Smooth muscle cell (in vitro differentiated cells): ENCODE measurements at regions not wholly inside any gene's neighbourhood (a gene's known extent, or its start where the extent isn't known, plus 50 kb on each side); places are given as distances from the start of the nearest gene placed in this dataset.
A peak's percentile ranks its signal among the peaks of the same experiment; 100 is the strongest.
"Not testable (repeated sequence)": the region's sequence is repeated elsewhere in the genome, so short reads cannot be mapped to it uniquely, and the experiment has no call there.

ENCODE experiments used
- DNase-seq: peaks from one replicate; lab custom pipeline; 2025; ENCODE audit not compliant: unreplicated experiment; lab: John Stamatoyannopoulos, UW
- H2AFZ ChIP-seq: fragments of 200-600 bp; sonication (generic); 2 replicates; pipeline ENCODE4 v1.6.0; 2016; ENCODE audit warnings: antibody characterized with exemption, low read depth, mild to moderate bottlenecking
- H3F3A ChIP-seq: fragments of 200-600 bp; sonication (generic); 2 replicates; pipeline ENCODE4 v1.6.0; 2017; ENCODE audit warnings: antibody characterized with exemption, low read depth
- H3K27ac ChIP-seq: fragments of 200-600 bp; sonication (generic); 2 replicates; pipeline ENCODE4 v1.5.1; 2016; ENCODE audit warnings: low read depth, mild to moderate bottlenecking
- H3K27me3 ChIP-seq: fragments of 200-600 bp; sonication (generic); 2 replicates; pipeline ENCODE4 v1.6.1; 2016; ENCODE audit warnings: low read depth, mild to moderate bottlenecking
- H3K36me3 ChIP-seq: fragments of 200-600 bp; sonication (generic); 2 replicates; pipeline ENCODE4 v1.5.1; 2016; ENCODE audit warnings: low read depth
- H3K4me1 ChIP-seq: fragments of 200-600 bp; sonication (generic); 2 replicates; pipeline ENCODE4 v1.5.1; 2016; ENCODE audit warnings: low read depth
- H3K4me2 ChIP-seq: fragments of 200-600 bp; sonication (generic); 2 replicates; pipeline ENCODE4 v1.6.0; 2016; ENCODE audit warnings: mild to moderate bottlenecking
- H3K4me3 ChIP-seq: fragments of 200-600 bp; sonication (generic); 2 replicates; pipeline ENCODE4 v1.5.1; 2016; ENCODE audit warnings: mild to moderate bottlenecking
- H3K79me2 ChIP-seq: fragments of 200-600 bp; sonication (generic); 2 replicates; pipeline ENCODE4 v1.6.0; 2016; ENCODE audit warnings: low read depth, mild to moderate bottlenecking
- H3K9ac ChIP-seq: fragments of 200-600 bp; sonication (generic); 2 replicates; pipeline ENCODE4 v1.6.0; 2016; ENCODE audit warnings: low read depth
- H3K9me3 ChIP-seq: fragments of 200-600 bp; sonication (generic); replicated peaks from 2 replicates; pipeline ENCODE4 v1.5.1; 2016; ENCODE audit warnings: low read depth
- H4K20me1 ChIP-seq: fragments of 200-600 bp; sonication (generic); 2 replicates; pipeline ENCODE4 v1.6.0; 2016; ENCODE audit warnings: low read depth
- WGBS: methylation state at CpG from one replicate; pipeline ENCODE4 v1.1.7; 2016; ENCODE audit warnings: low lambda C conversion rate; 5-methylcytosine and 5-hydroxymethylcytosine counted together
- TF ChIP-seq, protein P1 (sequence below): fragments of 200-600 bp; sonication (generic); IDR thresholded peaks from 2 replicates; pipeline ENCODE4 v1.5.1; 2017; ENCODE audit warnings: borderline replicate concordance, mild to moderate bottlenecking, antibody characterized with exemption; ENCODE audit not compliant: insufficient read depth, poor library complexity, severe bottlenecking

DNA sequence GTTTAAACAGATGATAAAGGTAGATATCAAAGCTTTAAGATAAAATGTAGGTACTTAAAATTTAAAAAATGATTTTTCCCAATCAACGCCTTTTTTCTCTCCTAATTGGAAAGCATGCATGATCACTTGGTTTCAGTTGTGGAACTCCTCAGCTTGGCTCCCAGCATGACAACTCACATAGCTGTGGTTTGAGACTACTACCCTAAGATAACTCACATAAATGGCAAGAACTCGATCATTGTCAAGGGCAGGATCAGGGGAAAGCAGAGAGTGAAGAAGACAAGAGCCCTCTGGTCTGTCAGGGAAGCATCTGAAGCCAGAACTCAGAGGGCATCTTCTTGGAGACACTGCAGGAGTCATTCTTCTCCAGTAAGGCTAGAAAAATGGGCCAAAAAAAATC lies 516.7 kb downstream of the NTRK3 start:
- no peak overlapping the region for H2AFZ ChIP-seq
- H3K36me3 ChIP-seq = no peaks in the 10 kb centered on the region
- WGBS = 46% methylated on average over 2 of the region's 2 CpGs
- TF ChIP-seq, protein P1, sequence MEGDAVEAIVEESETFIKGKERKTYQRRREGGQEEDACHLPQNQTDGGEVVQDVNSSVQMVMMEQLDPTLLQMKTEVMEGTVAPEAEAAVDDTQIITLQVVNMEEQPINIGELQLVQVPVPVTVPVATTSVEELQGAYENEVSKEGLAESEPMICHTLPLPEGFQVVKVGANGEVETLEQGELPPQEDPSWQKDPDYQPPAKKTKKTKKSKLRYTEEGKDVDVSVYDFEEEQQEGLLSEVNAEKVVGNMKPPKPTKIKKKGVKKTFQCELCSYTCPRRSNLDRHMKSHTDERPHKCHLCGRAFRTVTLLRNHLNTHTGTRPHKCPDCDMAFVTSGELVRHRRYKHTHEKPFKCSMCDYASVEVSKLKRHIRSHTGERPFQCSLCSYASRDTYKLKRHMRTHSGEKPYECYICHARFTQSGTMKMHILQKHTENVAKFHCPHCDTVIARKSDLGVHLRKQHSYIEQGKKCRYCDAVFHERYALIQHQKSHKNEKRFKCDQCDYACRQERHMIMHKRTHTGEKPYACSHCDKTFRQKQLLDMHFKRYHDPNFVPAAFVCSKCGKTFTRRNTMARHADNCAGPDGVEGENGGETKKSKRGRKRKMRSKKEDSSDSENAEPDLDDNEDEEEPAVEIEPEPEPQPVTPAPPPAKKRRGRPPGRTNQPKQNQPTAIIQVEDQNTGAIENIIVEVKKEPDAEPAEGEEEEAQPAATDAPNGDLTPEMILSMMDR = no peak
- H3K4me2 ChIP-seq = peak overlapping the region; percentile 1
- H4K20me1 ChIP-seq = no peaks in the 10 kb centered on the region
- no peak overlapping the region for H3K9ac ChIP-seq
- H3K79me2 ChIP-seq = no peaks in the 10 kb centered on the region
- H3F3A ChIP-seq = peaks cover 7% of the 10 kb centered on the region
- H3K27me3 ChIP-seq = no peaks in the 10 kb centered on the region
- DNase-seq = no peak
- H3K27ac ChIP-seq = no peak overlapping the region
- no peak overlapping the region for H3K4me3 ChIP-seq
- no peaks in the 10 kb centered on the region for H3K9me3 ChIP-seq
- H3K4me1 ChIP-seq = peaks cover 5% of the 10 kb centered on the region

- no peak overlapping the region for H3K27ac ChIP-seq
- no peaks in the 10 kb centered on the region for H3K36me3 ChIP-seq
- H3K4me1 ChIP-seq = peaks cover 5% of the 10 kb centered on the region
- DNase-seq = no peak
- H3K27me3 ChIP-seq = no peaks in the 10 kb centered on the region
- no peaks in the 10 kb centered on the region for H3K79me2 ChIP-seq
- H3K4me2 ChIP-seq = no peak overlapping the region
- H2AFZ ChIP-seq = no peak overlapping the region
- H4K20me1 ChIP-seq = no peaks in the 10 kb centered on the region
- H3K9me3 ChIP-seq = no peaks in the 10 kb centered on the region
- no peak overlapping the region for H3K4me3 ChIP-seq
- peaks cover 7% of the 10 kb centered on the region for H3F3A ChIP-seq
- WGBS = 79% methylated on average over 4 of the region's 4 CpGs
- H3K9ac ChIP-seq = no peak overlapping the region
- TF ChIP-seq, protein P1 = no peak
Measured at GRCh38 chr15:87739081-87739480, 517.5 kb downstream of the NTRK3 start.

GRCh38 chr15:87737460-87737859 lies 519.1 kb downstream of the NTRK3 start:
- H3K27ac ChIP-seq, H3K4me1 ChIP-seq, H4K20me1 ChIP-seq, H3F3A ChIP-seq, H2AFZ ChIP-seq, H3K4me3 ChIP-seq, H3K9me3 ChIP-seq, H3K4me2 ChIP-seq, H3K9ac ChIP-seq, H3K36me3 ChIP-seq, H3K79me2 ChIP-seq, H3K27me3 ChIP-seq, DNase-seq: not testable (repeated sequence)
- WGBS = 97% methylated on average over 4 of the region's 4 CpGs

GRCh38 chr15:87736891-87737389 lies 519.6 kb downstream of the NTRK3 start:
- Histone ChIP-seq H3K27me3 (no peaks in the 10 kb centered on the region), H3K4me2 (no peak overlapping the region), H3K27ac (no peak overlapping the region), H3K79me2 (no peaks in the 10 kb centered on the region), H2AFZ (no peak overlapping the region), H4K20me1 (no peaks in the 10 kb centered on the region), H3K9me3 (no peaks in the 10 kb centered on the region), H3K9ac (no peak overlapping the region), H3K4me1 (no peaks in the 10 kb centered on the region), H3K36me3 (no peaks in the 10 kb centered on the region), H3F3A (peaks cover 4% of the 10 kb centered on the region), H3K4me3 (no peak overlapping the region)
- WGBS = 91% methylated on average over 4 of the region's 4 CpGs
- DNase-seq = no peak
- TF ChIP-seq, protein P1 = no peak
